HG02610 (cell line): ENCODE measurements at regions not wholly inside any gene's neighbourhood (a gene's known extent, or its start where the extent isn't known, plus 50 kb on each side); places are given as distances from the start of the nearest gene placed in this dataset.
"Not testable (repeated sequence)": the region's sequence is repeated elsewhere in the genome, so short reads cannot be mapped to it uniquely, and the experiment has no call there.

Experiments used
- ATAC-seq: cut with Tn5 transposase; IDR thresholded peaks from one replicate; pipeline ENCODE4 v1.9.1; 2021; ENCODE audit warnings: mild to moderate bottlenecking, moderate library complexity; ENCODE audit not compliant: unreplicated experiment

- ATAC-seq, result no peak
Observed at GRCh38 chr16:75971334-75971733, 245.0 kb upstream of the CPHXL start.

- ATAC-seq, result no peak
Observed at GRCh38 chr16:75983296-75983695, 257.0 kb upstream of the CPHXL start.

- ATAC-seq, result no peak
Observed at GRCh38 chr16:75983741-75984381, 257.6 kb upstream of the CPHXL start.

GRCh38 chr16:75987323-75987722, 261.0 kb upstream of the CPHXL start:
- ATAC-seq, result no peak

- no peak for ATAC-seq
Observed at GRCh38 chr16:75996491-75996890, 270.2 kb upstream of the CPHXL start.

- no peak for ATAC-seq
Observed at GRCh38 chr16:75997606-75998005, 271.3 kb upstream of the CPHXL start.

- no peak for ATAC-seq
Observed at GRCh38 chr16:76007645-76008044, 269.6 kb upstream of the CNTNAP4 start.

GRCh38 chr16:76023835-76024234, 253.4 kb upstream of the CNTNAP4 start:
- no peak for ATAC-seq

GRCh38 chr16:76035689-76036088, 241.5 kb upstream of the CNTNAP4 start:
- ATAC-seq, result no peak

- no peak for ATAC-seq
Observed at GRCh38 chr16:76038097-76038496, 239.1 kb upstream of the CNTNAP4 start.

GRCh38 chr16:76052725-76053124, 224.5 kb upstream of the CNTNAP4 start:
- no peak for ATAC-seq

GRCh38 chr16:76059186-76059585, 218.0 kb upstream of the CNTNAP4 start:
- no peak for ATAC-seq

GRCh38 chr16:76059701-76060100, 217.5 kb upstream of the CNTNAP4 start:
- no peak for ATAC-seq

GRCh38 chr16:76071690-76072089, 205.5 kb upstream of the CNTNAP4 start:
- no peak for ATAC-seq

- ATAC-seq, result no peak
Observed at GRCh38 chr16:76081967-76082366, 195.2 kb upstream of the CNTNAP4 start.

GRCh38 chr16:76106647-76107046, 170.6 kb upstream of the CNTNAP4 start:
- ATAC-seq, result no peak

- no peak for ATAC-seq
Observed at GRCh38 chr16:76108460-76108859, 168.7 kb upstream of the CNTNAP4 start.

- no peak for ATAC-seq
Observed at GRCh38 chr16:76114681-76115080, 162.5 kb upstream of the CNTNAP4 start.

- ATAC-seq, result no peak
Observed at GRCh38 chr16:76118344-76118743, 158.9 kb upstream of the CNTNAP4 start.

- no peak for ATAC-seq
Observed at GRCh38 chr16:76121636-76122035, 155.6 kb upstream of the CNTNAP4 start.

GRCh38 chr16:76123966-76124365, 153.2 kb upstream of the CNTNAP4 start:
- no peak for ATAC-seq

GRCh38 chr16:76125871-76126270, 151.3 kb upstream of the CNTNAP4 start:
- no peak for ATAC-seq

GRCh38 chr16:76138056-76138455, 139.1 kb upstream of the CNTNAP4 start:
- not testable (repeated sequence) for ATAC-seq
